Fibroblast of lung (primary cell): ENCODE measurements at regions not wholly inside any gene's neighbourhood (a gene's known extent, or its start where the extent isn't known, plus 50 kb on each side); places are given as distances from the start of the nearest gene placed in this dataset.

Source experiments
- CTCF ChIP-seq, 2 donors: IDR thresholded peaks in 1 of 2; conservative IDR thresholded peaks in 1 of 2; 1 replicate in 1 of 2; 2 replicates in 1 of 2; pipeline ENCODE4 v1.5.1; 2011 to 2012; ENCODE audit warnings: low read length in 2 of 2, control low read depth in 1 of 2, inconsistent platforms in 1 of 2, low read depth in 1 of 2, mild to moderate bottlenecking in 1 of 2
- EZH2 ChIP-seq: IDR thresholded peaks from 2 replicates; pipeline ENCODE4 v1.5.1; 2012; ENCODE audit warnings: low read length, control low read depth, mild to moderate bottlenecking; ENCODE audit errors: missing control alignments

- TF ChIP-seq CTCF (conservative IDR thresholded peaks at IDR 0.05 in 1 of 2, IDR thresholded peaks at IDR 0.05 in 1 of 2; ENCODE audit: low read depth in 1 of 2, low read length in 2 of 2) (no peak), EZH2 (no peak)
Observed at GRCh38 chr16:76197900-76198299, 79.3 kb upstream of the CNTNAP4 start.
